G401.6 (cell line): ENCODE measurements at regions not wholly inside any gene's neighbourhood (a gene's known extent, or its start where the extent isn't known, plus 50 kb on each side); places are given as distances from the start of the nearest gene placed in this dataset.

Experiments
- FAIRE-seq: peaks from 2 replicates; lab custom pipeline; 2012; peaks lifted over from hg19 to GRCh38; lab: Jason Lieb, UNC

DNA sequence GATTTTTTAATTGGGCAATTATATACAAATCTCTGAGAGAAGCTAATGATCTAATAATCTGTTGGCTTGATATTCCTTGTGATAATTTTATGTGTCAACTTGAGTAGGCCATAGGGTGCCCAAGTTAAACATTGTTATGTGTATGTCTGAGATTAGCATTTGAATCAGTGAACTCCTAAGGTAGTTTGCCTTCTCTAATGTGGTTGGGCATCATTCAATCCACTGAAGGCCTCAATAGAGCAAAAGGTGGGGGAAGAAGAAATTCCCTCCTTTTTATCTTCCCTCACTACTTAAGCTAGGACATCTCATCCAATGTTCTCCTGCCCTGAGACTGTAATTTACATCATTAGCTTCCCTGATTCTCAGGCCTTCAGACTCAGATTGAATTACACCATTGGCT lies 394.5 kb downstream of the LMO4 start:
- no peak for FAIRE-seq

- FAIRE-seq, result no peak
Measured at GRCh38 chr1:87728169-87728568, 399.5 kb downstream of the LMO4 start.

- FAIRE-seq, result no peak
Measured at GRCh38 chr1:87730274-87731216, 401.9 kb downstream of the LMO4 start.

DNA sequence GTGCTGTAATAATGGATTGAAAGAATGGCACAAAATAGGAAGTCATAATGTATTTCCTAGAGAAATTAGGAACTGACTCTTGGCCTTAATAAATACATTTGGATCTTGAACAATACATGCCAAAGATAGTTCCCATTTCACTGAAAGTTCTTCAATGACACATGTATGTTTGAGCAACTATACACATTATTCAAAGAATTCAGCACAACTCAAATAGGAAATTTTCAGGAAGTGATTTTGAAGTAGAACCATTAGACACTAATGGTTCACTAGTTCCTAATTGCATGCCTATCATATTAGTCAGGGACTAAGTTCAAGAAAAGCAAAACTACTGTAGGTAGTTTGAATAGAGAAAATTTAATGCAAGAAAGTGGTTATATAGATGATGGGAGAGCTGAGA lies 404.7 kb downstream of the LMO4 start:
- FAIRE-seq, result no peak

- no peak for FAIRE-seq
Measured at GRCh38 chr1:87735750-87736149, 407.1 kb downstream of the LMO4 start.

DNA sequence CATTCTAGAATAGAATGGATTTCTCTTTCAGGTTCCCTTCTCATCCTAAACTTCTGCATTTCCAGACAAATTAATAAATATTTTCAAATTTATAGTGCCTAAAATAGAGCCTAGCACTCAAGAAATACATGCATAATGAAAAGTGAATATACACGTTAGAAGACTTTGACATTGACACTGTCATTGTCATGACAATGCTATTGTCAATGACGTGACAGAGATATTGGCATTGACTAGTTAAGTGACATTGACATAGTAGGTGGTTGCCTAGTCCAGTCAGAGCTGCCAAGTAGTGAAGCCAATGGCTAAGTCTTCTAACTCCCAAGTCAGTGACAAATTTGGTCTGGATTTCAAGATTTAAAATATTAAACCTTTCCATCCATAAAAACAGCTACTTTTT lies 410.5 kb downstream of the LMO4 start:
- no peak for FAIRE-seq

DNA sequence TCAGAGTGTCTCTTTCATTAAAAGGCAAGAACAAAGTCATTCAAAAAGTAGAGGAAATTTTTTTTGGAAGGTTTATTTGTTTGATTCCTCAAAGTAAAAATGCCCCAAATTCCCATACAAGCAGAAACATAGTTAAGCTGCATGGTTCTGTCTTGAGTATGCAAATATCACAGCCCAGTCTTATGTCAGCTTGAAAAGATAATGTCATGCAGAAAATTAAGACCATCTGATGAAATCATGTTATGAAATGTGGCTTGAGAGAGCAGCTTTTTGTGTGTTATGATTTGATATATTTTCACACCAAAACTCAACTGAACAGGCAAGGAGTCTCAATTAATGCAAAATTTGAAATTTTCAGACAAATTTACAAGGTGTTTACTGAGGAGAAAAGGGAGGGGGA lies 411.0 kb downstream of the LMO4 start:
- no peak for FAIRE-seq

DNA sequence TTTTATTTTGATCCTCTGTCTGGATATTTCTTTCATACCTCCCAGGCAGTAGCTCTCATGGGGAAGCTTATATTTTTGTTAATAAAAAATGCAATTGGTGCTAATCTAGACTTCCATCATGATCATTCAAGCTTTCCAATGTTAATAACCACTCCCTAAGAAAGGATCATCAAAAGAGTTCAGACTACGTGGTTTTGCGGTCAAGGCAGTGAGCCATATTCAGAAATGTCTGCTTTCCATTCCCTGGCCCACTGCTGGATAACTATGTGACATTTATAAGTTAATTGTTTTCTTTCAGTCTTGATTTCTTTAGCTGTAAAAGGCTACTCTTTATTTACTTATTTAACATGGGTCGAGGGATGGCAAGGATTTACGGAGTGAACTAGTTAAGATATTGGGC lies 414.6 kb downstream of the LMO4 start:
- no peak for FAIRE-seq

GRCh38 chr1:87744056-87744455 lies 415.4 kb downstream of the LMO4 start:
- no peak for FAIRE-seq

DNA sequence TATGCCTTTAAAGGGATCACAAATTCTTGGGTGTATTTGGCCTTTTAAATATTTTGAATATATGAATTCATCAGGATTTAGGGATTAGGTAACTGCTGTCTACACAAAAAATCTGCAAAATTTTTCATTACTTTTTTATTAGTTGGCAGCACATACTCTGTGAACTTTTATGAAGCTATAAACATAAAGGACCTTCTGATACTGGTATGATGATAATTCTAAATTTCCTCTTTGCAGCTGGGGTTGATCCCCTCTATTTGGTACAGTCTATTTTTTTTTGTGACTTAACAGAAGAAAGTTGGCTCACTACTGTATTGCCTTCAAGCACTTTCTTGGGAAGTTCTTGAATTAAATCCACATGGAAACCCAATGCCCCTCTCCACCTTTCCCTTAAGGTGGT lies 416.1 kb downstream of the LMO4 start:
- FAIRE-seq, result no peak

- no peak for FAIRE-seq
Measured at GRCh38 chr1:87753366-87753765, 424.7 kb downstream of the LMO4 start.

DNA sequence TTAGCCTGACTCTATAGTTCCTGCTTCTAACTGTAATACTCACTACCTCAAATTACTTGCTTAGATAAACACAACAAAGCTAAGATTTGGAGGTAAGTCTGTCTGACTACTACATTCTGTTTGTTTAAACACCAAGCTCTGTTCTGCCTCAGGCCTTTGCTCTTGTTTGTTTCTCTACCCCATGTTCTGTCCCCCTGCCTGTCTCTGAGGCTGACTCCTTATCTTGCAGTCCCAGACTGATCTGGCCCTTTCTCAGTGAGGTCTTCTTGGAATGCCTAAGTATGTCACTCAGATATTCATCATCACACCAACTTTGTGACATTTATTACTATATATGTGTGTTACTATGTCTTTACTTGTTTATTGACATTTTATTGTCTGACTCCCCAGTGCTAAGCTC lies 425.5 kb downstream of the LMO4 start:
- no peak for FAIRE-seq

GRCh38 chr1:87757676-87758075 lies 429.0 kb downstream of the LMO4 start:
- FAIRE-seq, result no peak

DNA sequence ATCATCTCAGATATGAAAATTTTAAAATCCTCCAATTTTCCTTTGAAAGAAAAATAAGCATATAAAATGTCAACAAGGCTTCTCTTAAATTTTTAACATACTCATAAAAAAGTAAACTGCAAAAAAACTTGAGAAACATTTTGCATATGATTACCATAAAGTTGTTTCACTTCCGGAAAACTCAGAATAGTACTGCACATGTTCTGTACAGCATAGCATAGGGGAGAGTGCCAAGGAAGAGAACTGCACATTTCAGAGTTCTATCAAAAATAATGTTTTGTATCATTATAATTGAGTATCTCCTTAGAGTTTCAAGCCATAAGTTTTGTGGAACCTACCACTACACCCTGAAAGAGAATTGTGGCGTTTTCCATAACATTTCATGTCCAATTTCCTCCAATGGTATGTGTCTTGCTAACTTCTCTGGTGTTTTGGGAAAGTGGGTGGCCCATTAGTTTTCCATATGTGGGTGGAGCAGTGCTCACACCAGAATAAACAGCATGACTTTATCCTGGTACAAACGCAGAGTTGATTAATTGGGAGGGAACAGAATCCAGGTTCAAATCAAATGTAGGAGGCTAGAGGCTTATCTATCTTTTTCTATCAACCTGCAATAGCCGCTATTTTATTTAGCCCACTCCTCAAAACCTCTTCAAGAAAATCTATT lies 430.9 kb downstream of the LMO4 start:
- no peak for FAIRE-seq

DNA sequence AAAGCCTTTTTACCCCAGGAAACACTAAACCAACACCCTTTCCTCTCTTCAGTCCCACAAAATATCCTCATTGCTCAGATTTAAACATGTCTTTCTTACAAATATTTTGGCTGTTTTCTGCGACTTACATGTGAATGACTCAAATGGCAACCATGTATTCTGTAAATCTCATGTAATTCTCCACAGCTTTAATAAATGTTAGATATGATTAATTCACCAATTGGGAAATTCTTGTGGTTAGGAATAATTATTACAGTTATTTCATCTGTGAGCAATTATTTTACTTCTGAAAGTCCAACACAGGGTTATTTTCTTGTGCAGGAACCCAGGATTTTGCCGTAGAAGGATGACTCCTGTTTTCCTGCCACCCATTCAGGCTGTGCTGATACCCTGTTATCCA lies 431.5 kb downstream of the LMO4 start:
- no peak for FAIRE-seq

DNA sequence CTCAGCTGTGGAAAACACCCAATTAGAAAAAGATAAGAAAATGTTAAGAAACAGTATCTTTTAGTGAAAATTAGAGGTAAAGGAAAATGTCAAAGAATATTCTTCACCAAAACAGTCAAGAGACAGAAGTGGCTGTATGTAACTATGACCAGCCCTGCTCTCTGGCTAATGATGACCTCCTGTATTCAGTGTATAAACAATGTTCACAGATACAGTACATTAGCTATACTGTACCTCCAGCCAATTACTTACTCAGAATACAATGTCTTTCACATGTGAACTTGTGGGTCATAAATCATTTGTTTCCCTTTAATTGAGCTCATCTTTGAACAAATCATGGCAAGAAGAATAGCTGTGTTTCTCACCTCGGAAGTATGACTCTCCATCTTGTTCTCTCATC lies 432.0 kb downstream of the LMO4 start:
- no peak for FAIRE-seq

GRCh38 chr1:87763483-87763882 lies 434.8 kb downstream of the LMO4 start:
- FAIRE-seq, result no peak

- no peak for FAIRE-seq
Measured at GRCh38 chr1:87765057-87765680, 436.5 kb downstream of the LMO4 start.

DNA sequence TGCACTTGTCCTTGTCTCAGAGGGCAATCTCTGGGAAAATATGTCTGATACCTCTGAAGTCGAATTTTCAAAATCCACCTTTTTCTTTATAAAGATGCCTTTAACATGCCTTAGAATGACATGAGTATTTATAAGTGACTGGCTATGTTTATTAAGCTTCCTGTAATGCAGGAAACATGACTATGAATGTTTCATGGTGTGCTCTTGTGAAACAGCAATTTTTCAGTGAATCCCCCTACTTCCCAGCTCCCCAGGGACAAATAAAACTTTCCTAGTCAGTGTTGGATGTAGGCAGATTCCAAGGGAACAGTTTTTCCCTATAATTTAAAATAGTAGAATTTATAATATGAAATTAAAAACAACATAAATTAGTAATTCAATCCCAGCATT lies 437.0 kb downstream of the LMO4 start:
- FAIRE-seq, result no peak

GRCh38 chr1:87766737-87767136 lies 438.1 kb downstream of the LMO4 start:
- no peak for FAIRE-seq

DNA sequence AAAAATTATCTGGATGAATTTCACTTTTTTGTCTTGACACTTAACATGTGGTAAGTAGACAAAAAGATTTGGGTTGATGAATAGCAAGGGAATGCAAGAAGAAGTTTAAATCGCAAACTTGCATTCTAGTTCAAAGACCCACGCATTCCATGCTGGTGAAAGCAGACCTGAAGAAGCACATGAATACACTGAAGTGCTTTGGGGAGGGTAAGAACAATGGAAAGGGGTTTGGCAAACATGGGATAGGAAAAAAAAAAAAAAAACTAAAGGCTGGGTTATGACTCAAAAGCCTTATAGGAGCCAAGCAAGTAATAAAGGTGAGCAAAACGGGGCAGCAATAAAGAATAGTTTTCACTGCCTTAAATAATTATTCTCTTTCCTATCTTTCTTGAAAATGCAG lies 450.2 kb downstream of the LMO4 start:
- no peak for FAIRE-seq

DNA sequence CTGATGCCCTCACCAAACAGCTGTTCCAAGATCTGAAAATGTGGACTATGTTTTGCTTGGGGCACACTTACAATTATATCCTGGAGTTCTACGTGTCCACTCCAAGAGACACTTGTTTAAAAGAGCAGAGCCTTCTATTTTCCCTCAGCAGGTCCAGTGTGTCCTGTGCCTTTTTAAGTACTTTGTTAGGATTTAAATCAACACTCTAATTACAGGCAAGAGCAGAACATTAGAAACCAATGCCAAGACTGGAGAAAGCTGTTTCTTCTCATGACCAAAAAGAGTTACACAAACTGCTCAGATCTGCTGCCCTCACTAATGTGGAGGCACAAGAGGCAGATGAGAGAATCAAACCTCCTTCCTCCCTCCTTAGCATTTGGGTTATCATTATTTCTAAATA lies 452.9 kb downstream of the LMO4 start:
- no peak for FAIRE-seq

DNA sequence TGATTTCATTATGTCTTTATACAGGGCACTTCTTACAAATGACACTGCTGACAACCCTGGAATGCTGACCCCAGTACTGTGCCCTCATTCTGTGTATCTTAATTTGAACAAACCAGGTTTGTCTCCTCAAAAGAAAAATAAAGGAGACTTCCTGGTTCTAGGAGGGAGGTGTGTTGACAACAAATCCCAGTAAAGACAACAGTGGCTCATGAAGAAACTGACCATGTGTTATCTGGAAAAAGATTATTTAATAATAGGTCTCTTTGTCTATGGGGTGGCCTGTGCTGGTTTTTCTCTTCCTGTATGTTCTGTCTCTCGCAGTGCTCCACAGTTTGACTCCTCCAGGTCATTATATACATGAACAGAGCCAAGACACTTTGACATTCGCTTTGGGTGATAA lies 454.6 kb downstream of the LMO4 start:
- FAIRE-seq, result no peak
